D341Med (cell line): ENCODE measurements at regions not wholly inside any gene's neighbourhood (a gene's known extent, or its start where the extent isn't known, plus 50 kb on each side); places are given as distances from the start of the nearest gene placed in this dataset.

Source experiments
- DNase-seq: peaks from one replicate; pipeline ENCODE4 v3.0.0; 2012; ENCODE audit warnings: low spot score

- DNase-seq, result no peak
These were observed 112.9 kb upstream of the JAZF1 start for GRCh38 chr7:28293527-28293835.

- DNase-seq, result peak; percentile 50
These were observed 115.5 kb upstream of the CREB5 start for GRCh38 chr7:28296571-28297483.

DNA sequence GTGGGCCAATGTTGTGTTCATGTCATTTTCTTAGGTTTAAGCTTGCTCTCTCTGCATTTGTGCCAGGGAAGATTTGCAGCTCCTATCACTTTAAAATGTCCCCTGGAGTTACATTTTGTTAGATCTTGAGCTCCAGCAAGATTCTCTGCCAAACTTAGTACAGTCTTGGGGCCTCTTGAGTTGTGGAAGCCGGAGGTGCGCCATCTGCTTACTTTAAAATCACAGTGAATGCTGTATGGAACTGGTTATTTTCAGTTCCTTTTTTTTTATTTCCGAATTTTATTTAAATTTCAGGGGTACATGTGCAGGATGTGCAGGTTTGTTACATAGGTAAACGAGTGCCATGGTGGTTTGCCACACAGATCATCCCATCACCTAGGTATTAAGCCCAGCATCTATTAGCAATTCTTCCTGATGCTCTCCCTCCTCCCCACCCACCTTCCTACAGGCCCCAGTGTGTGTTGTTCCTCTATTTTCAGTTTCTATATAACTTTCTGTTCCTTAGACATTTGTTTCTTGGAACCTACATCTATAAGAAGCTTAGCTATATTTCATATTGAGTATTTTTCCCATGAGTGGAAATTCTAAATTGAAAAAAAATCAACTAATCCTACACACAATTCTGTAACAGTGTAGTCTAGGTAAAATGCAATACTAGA is 114.4 kb upstream of the CREB5 start:
- DNase-seq, result no peak

- DNase-seq, result peak; percentile 57
These were observed 113.3 kb upstream of the CREB5 start for GRCh38 chr7:28298870-28299518.

- DNase-seq, result no peak
These were observed 112.8 kb upstream of the CREB5 start for GRCh38 chr7:28299556-28299955.

GRCh38 chr7:28300488-28300887 is 111.8 kb upstream of the CREB5 start:
- DNase-seq, result no peak

GRCh38 chr7:28301148-28301641 is 111.1 kb upstream of the CREB5 start:
- DNase-seq, result no peak

GRCh38 chr7:28304290-28304689 is 108.0 kb upstream of the CREB5 start:
- no peak for DNase-seq

DNA sequence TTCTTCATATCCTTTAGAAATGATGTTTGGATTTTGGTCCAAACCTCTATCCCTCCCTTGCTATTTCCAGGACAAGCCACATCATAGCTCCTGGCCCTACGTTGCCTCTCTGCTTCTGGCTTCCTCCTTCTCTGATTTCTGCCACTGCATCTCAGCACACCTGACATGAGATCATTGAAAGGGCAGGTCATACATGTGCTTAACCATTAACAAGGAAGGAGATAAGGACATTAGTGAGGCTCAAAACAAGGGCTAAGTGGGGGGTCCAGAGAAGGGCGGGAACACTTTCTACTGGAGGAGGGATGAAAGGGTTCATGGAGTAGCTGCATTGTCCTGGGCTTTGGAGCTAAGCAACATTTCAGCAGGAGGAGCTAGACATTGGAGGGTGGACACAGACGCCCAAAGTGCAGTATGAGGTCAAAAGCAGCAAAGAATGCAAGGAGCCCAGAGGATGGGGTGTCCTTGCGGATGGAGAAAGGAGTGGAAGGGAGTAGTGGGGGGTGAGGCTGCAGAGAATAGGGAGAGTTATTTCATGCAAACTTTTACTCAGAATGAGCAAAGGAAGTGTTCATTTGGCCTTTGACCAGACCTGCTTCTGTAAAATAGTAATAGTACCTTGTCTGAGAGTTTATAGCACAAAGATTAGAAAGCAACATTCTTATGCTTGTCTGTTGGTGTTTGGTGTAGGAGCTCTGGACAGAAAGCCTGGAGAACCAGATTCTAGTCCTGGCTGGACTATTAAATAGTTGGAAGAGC is 102.4 kb upstream of the CREB5 start:
- no peak for DNase-seq

DNA sequence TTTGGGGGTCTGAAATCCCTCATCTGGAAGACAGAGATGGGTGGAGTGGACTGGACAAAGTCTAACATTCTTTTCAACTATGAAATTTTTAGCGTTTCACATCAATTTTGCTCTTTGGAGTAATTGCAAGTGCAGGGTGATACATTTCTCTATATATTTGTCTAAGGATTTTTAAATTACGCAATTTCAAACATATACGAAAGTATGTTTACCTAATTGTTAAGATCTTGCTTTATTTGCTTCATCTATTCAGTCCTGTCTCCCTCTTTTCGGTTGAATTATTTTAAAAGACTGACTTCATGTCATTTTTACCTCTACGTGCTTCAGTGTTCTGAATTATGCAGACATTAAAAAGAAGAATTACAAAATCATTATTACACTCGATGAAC is 101.9 kb upstream of the CREB5 start:
- no peak for DNase-seq

GRCh38 chr7:28311670-28312069 is 100.6 kb upstream of the CREB5 start:
- no peak for DNase-seq

- DNase-seq, result no peak
These were observed 99.4 kb upstream of the CREB5 start for GRCh38 chr7:28312948-28313347.

GRCh38 chr7:28314841-28315240 is 97.5 kb upstream of the CREB5 start:
- DNase-seq, result no peak

DNA sequence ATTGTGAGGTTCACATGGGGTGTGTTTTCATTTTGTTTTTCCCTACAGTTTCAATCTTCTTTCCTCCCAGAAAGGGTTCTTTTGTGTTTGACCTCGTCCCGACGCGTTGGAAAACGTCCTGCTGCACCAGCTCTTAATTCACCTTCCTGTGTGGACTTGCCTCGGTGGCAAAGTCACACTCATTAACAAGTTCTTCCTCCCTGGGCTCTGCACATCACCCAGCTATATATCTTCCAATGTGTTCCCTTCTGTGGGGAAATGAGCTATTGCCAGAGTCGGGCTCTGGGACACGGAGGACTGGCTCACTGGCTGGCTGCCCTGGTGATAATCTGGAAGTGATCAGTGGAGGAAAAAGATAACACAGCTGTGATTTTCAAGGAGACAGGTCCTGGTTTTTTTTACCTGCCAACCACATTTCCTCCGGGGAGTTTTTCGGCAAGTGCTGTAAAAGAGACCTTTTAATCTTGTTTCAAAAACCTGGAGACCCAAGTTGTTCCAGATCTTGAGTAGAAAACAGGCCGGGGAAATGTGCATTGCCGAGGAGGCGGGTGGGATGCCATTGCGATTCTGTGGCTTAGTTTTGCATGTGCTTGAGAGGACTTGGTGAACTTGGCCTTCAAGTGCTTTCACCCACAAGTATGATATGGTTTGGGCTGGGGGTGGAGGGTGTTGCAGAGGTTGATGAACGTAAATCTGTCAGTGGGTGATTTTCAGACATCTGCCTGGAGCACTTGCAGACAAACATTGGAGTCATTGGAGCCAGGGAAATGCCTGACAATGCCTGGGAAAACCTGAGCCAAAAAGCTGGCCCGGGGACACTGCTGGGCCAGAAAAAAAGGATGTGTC is 96.5 kb upstream of the CREB5 start:
- no peak for DNase-seq

- DNase-seq, result no peak
These were observed 95.8 kb upstream of the CREB5 start for GRCh38 chr7:28316489-28316888.

- DNase-seq, result no peak
These were observed 94.1 kb upstream of the CREB5 start for GRCh38 chr7:28318101-28318762.

DNA sequence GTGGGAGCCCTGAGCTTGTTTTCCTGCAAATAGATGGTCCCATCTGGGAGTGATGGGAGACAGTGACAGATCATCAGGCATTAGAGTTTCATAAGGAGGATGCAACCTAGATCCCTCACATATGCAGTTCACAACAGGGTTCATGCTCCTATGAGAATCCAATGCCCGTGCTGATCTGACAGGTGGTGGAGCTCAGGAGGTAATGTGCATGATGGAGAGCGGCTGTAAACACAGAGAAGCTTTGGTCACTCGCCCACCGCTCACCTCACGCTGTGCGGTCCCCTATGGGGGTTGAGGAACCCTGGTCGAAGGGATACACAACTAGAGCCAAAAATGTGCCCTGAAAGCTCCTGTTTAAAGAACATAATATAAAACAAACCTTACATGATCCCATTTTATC is 88.5 kb upstream of the CREB5 start:
- DNase-seq, result no peak

GRCh38 chr7:28328146-28328545 is 84.2 kb upstream of the CREB5 start:
- no peak for DNase-seq

DNA sequence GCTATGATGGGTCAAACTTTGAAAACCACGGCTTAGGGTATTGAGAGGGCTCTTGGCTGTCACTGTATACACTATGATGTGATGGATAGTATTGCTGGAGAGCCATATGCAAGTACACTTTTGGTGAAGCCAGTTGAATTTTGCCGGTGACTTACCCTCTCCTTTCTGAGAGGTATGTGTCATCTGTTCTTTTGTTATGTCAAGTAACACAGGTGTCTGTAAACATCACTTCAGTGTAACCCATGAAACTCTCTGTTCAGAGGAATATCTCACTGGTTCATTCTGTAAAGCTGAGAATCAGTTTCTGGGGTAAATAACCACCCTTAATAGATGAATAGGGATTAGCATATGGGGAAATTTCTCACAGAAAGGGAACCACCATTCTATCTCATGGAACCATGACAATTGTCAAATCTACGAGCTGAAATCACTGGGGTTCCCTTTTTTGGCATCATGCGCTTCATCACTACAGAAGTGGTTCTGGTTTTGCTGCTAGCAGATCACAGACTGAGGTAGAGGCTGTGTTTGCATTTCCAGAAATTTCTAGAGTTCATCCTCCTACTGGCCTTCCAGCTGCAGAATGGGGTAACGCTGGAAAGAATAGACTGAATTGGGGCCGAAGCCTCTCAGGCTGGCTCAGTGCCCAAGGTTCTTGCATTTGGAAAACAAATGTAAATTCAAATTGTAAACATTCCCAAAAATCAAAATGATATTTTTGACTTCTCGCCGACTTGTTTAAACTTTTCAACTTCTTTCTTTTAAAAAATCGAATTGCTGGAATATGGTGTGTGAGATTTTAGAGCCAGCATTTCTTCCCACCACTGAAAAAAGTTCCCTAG is 83.3 kb upstream of the CREB5 start:
- DNase-seq, result no peak
